MCF 10A (cell line): ENCODE measurements at regions not wholly inside any gene's neighbourhood (a gene's known extent, or its start where the extent isn't known, plus 50 kb on each side); places are given as distances from the start of the nearest gene placed in this dataset.

Source experiments
- BruUV-seq: library from RNA; stranded (reverse); fragments of 400-500 nt; replicated peaks from 2 replicates; lab custom pipeline; 2021; lab: Mats Ljungman, UMichigan
- CTCF ChIA-PET: fragments of 300-600 bp; sonication (Branson Sonifier 250); formaldehyde crosslinking; extraction: SDS; loops from one replicate; lab custom pipeline; 2021; ENCODE audit warnings: antibody characterized with exemption, inconsistent platforms; lab: Yijun Ruan, JAX
- POLR2A ChIA-PET: fragments of 300-600, 350-650 bp; sonication (Branson Sonifier 250); formaldehyde crosslinking; extraction: SDS; loops from one replicate; lab custom pipeline; 2020; ENCODE audit warnings: antibody characterized with exemption, inconsistent platforms; lab: Yijun Ruan, JAX
- DNase-seq: peaks from one replicate; pipeline ENCODE4 v3.0.0-alpha.2; 2018; ENCODE audit not compliant: unreplicated experiment
- H3K27ac Mint-ChIP-seq: one replicate; pipeline ENCODE4 v1.8.0; 2022; ENCODE audit warnings: mild to moderate bottlenecking, low read depth, mixed read lengths; ENCODE audit not compliant: unreplicated experiment
- H3K27me3 Mint-ChIP-seq: one replicate; pipeline ENCODE4 v1.8.0; 2022; ENCODE audit warnings: mixed read lengths; ENCODE audit not compliant: insufficient read depth, unreplicated experiment
- H3K36me3 Mint-ChIP-seq: one replicate; pipeline ENCODE4 v1.8.0; 2022; ENCODE audit warnings: mild to moderate bottlenecking, moderate library complexity, mixed read lengths; ENCODE audit not compliant: insufficient read depth, unreplicated experiment
- H3K4me1 Mint-ChIP-seq: one replicate; pipeline ENCODE4 v1.8.0; 2022; ENCODE audit warnings: mixed read lengths; ENCODE audit not compliant: insufficient read depth, unreplicated experiment
- H3K4me3 Mint-ChIP-seq: one replicate; pipeline ENCODE4 v1.8.0; 2022; ENCODE audit warnings: mild to moderate bottlenecking, moderate library complexity, mixed read lengths; ENCODE audit not compliant: unreplicated experiment
- H3K9me3 Mint-ChIP-seq: one replicate; pipeline ENCODE4 v1.8.0; 2022; ENCODE audit warnings: mixed read lengths; ENCODE audit not compliant: unreplicated experiment
- intact Hi-C: fragments of 100-400 bp; cut with micrococcal nuclease; formaldehyde crosslinking; loops from 2 replicates; pipeline ENCODE4 v1.14.1; 2022
- TF ChIP-seq, protein P1 (sequence below): fragments of 200-600 bp; IDR thresholded peaks from one replicate; pipeline ENCODE4 v1.8.0; 2022; ENCODE audit warnings: antibody characterized with exemption, mild to moderate bottlenecking; ENCODE audit not compliant: unreplicated experiment

DNA sequence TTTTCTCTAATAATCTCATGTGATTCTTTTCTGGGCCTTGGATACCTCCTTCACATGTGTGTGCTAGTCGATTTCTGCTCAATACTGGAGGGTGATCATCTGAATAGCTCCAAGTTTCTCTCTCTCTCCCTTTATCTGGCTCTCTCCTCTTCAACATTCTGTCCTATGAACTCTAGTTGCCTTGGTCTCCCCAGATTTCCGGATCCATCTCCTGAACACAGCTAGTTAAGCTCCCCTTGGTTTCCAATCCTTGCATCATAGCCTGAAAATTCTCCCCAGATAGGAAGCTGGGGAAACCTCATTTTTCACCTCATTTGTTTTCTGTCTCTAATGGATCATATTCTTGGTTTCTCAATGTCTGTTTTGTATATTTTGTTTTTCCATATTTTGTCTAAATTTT lies 832.3 kb downstream of the MTRR start:
- BruUV-seq: no TSS peak
- H3K27ac Mint-ChIP-seq: no peak overlapping the region
- intact Hi-C loops: no loop called here
- ChIA-PET POLR2A (no interaction called here), CTCF (no interaction called here)
- no peaks in the 10 kb centered on the region for H3K27me3 Mint-ChIP-seq
- no peaks in the 10 kb centered on the region for H3K36me3 Mint-ChIP-seq
- H3K4me3 Mint-ChIP-seq: no peak overlapping the region
- peaks cover 6% of the 10 kb centered on the region for H3K4me1 Mint-ChIP-seq
- TF ChIP-seq, protein P1, sequence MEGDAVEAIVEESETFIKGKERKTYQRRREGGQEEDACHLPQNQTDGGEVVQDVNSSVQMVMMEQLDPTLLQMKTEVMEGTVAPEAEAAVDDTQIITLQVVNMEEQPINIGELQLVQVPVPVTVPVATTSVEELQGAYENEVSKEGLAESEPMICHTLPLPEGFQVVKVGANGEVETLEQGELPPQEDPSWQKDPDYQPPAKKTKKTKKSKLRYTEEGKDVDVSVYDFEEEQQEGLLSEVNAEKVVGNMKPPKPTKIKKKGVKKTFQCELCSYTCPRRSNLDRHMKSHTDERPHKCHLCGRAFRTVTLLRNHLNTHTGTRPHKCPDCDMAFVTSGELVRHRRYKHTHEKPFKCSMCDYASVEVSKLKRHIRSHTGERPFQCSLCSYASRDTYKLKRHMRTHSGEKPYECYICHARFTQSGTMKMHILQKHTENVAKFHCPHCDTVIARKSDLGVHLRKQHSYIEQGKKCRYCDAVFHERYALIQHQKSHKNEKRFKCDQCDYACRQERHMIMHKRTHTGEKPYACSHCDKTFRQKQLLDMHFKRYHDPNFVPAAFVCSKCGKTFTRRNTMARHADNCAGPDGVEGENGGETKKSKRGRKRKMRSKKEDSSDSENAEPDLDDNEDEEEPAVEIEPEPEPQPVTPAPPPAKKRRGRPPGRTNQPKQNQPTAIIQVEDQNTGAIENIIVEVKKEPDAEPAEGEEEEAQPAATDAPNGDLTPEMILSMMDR: no peak
- no peak for DNase-seq
- no peaks in the 10 kb centered on the region for H3K9me3 Mint-ChIP-seq

- no peaks in the 10 kb centered on the region for H3K36me3 Mint-ChIP-seq
- H3K27me3 Mint-ChIP-seq: no peaks in the 10 kb centered on the region
- H3K4me3 Mint-ChIP-seq: no peak overlapping the region
- ChIA-PET CTCF (interaction anchor here (1.0 to 1.1 kb wide), 2 partner anchors 16 to 132 kb away, joined by 3 to 4 read pairs; no protein-coding TSS in a partner anchor), POLR2A (no interaction called here)
- DNase-seq: no peak
- H3K9me3 Mint-ChIP-seq: no peaks in the 10 kb centered on the region
- no peaks in the 10 kb centered on the region for H3K4me1 Mint-ChIP-seq
- no peak overlapping the region for H3K27ac Mint-ChIP-seq
- BruUV-seq: no TSS peak
- intact Hi-C loops: no loop called here
- TF ChIP-seq, protein P1: no peak
These were observed 835.4 kb downstream of the SEMA5A start for GRCh38 chr5:8710426-8710930.

- no peaks in the 10 kb centered on the region for H3K27me3 Mint-ChIP-seq
- H3K9me3 Mint-ChIP-seq: no peaks in the 10 kb centered on the region
- H3K4me1 Mint-ChIP-seq: no peaks in the 10 kb centered on the region
- BruUV-seq: no TSS peak
- DNase-seq: no peak
- intact Hi-C loops: no loop called here
- no peaks in the 10 kb centered on the region for H3K36me3 Mint-ChIP-seq
- POLR2A ChIA-PET: no interaction called here
- no peak overlapping the region for H3K4me3 Mint-ChIP-seq
- CTCF ChIA-PET: no interaction called here
- H3K27ac Mint-ChIP-seq: no peak overlapping the region
- TF ChIP-seq, protein P1: no peak
These were observed 831.7 kb downstream of the SEMA5A start for GRCh38 chr5:8714198-8714597.

DNA sequence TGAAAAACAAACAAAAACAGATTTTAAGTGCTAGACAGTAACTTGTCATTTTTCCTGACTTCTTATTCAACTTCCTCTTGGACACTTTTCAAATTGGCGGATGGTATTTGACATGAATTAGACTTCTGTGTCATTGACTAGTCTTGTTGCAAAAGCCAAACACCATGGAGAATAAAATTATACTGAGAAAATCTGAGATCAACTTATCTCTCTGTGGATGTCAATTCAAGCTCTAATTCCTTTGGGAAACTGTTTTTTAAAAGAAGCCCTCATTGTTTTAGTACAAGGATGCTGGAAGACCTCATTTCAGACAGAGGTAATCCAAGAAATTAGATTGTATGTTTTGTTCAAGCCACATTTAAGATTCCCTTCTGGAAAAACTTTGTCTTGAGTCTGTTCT lies 831.0 kb downstream of the SEMA5A start:
- ChIA-PET POLR2A (no interaction called here), CTCF (interaction anchor here (0.5 to 0.7 kb wide), 2 partner anchors 26 to 552 kb away, joined by 3 read pairs; no protein-coding TSS in a partner anchor)
- no peaks in the 10 kb centered on the region for H3K4me1 Mint-ChIP-seq
- no peaks in the 10 kb centered on the region for H3K9me3 Mint-ChIP-seq
- H3K36me3 Mint-ChIP-seq: no peaks in the 10 kb centered on the region
- H3K4me3 Mint-ChIP-seq: no peak overlapping the region
- intact Hi-C loops: no loop called here
- no peak for DNase-seq
- no peaks in the 10 kb centered on the region for H3K27me3 Mint-ChIP-seq
- BruUV-seq: no TSS peak
- H3K27ac Mint-ChIP-seq: no peak overlapping the region
- TF ChIP-seq, protein P1: no peak
